GM18861 (cell line): ENCODE measurements at regions not wholly inside any gene's neighbourhood (a gene's known extent, or its start where the extent isn't known, plus 50 kb on each side); places are given as distances from the start of the nearest gene placed in this dataset.

ENCODE experiments used
- ATAC-seq: cut with Tn5 transposase; IDR thresholded peaks from one replicate; pipeline ENCODE4 v1.9.1; 2021; ENCODE audit not compliant: unreplicated experiment

GRCh38 chr9:106724566-106724965 lies 138.4 kb upstream of the ZNF462 start:
- no peak for ATAC-seq

- ATAC-seq = no peak
Measured at GRCh38 chr9:106726070-106726815, 136.7 kb upstream of the ZNF462 start.

- ATAC-seq = no peak
Measured at GRCh38 chr9:106727969-106728368, 135.0 kb upstream of the ZNF462 start.

- ATAC-seq = no peak
Measured at GRCh38 chr9:106728860-106729259, 134.1 kb upstream of the ZNF462 start.

- ATAC-seq = no peak
Measured at GRCh38 chr9:106731910-106732309, 131.1 kb upstream of the ZNF462 start.

GRCh38 chr9:106733828-106734380 lies 129.1 kb upstream of the ZNF462 start:
- no peak for ATAC-seq

GRCh38 chr9:106737516-106737915 lies 125.5 kb upstream of the ZNF462 start:
- no peak for ATAC-seq

GRCh38 chr9:106738109-106738508 lies 124.9 kb upstream of the ZNF462 start:
- ATAC-seq = no peak

GRCh38 chr9:106745457-106745856 lies 117.5 kb upstream of the ZNF462 start:
- no peak for ATAC-seq

- ATAC-seq = no peak
Measured at GRCh38 chr9:106745876-106746275, 117.1 kb upstream of the ZNF462 start.

GRCh38 chr9:106751681-106752080 lies 111.3 kb upstream of the ZNF462 start:
- ATAC-seq = no peak

GRCh38 chr9:106752581-106752980 lies 110.4 kb upstream of the ZNF462 start:
- no peak for ATAC-seq

- peak; percentile 90 for ATAC-seq
Measured at GRCh38 chr9:106753155-106753671, 109.8 kb upstream of the ZNF462 start.

- no peak for ATAC-seq
Measured at GRCh38 chr9:106755736-106756135, 107.2 kb upstream of the ZNF462 start.

- ATAC-seq = no peak
Measured at GRCh38 chr9:106757514-106757913, 105.5 kb upstream of the ZNF462 start.

- ATAC-seq = peak; percentile 92
Measured at GRCh38 chr9:106758911-106759310, 104.1 kb upstream of the ZNF462 start.

- ATAC-seq = no peak
Measured at GRCh38 chr9:106761493-106761892, 101.5 kb upstream of the ZNF462 start.

GRCh38 chr9:106766616-106767015 lies 96.3 kb upstream of the ZNF462 start:
- ATAC-seq = no peak

GRCh38 chr9:106769331-106769730 lies 93.6 kb upstream of the ZNF462 start:
- ATAC-seq = no peak

GRCh38 chr9:106771608-106772007 lies 91.4 kb upstream of the ZNF462 start:
- ATAC-seq = no peak

GRCh38 chr9:106772523-106773290 lies 90.3 kb upstream of the ZNF462 start:
- no peak for ATAC-seq

- no peak for ATAC-seq
Measured at GRCh38 chr9:106773750-106774149, 89.2 kb upstream of the ZNF462 start.
